Activated B cell treated with CpG ODN at 0.5 μM for 24 hours (primary cell): ENCODE measurements at regions not wholly inside any gene's neighbourhood (a gene's known extent, or its start where the extent isn't known, plus 50 kb on each side); places are given as distances from the start of the nearest gene placed in this dataset.

Experiments used
- ATAC-seq: fragments of 200-7000 bp; cut with Tn5 transposase; one replicate; pipeline ENCODE4 v1.10.0; 2021; ENCODE audit warnings: low read depth, mild to moderate bottlenecking, moderate library complexity
- CTCF ChIA-PET: fragments of 350-600 bp; sonication (Branson Sonifier 250); formaldehyde crosslinking; loops from one replicate; lab custom pipeline; 2021; ENCODE audit warnings: antibody characterized with exemption; lab: Charles Lee
- POLR2A ChIA-PET: fragments of 350-600 bp; sonication (Branson Sonifier 250); formaldehyde crosslinking; loops from one replicate; lab custom pipeline; 2021; ENCODE audit warnings: antibody characterized with exemption; lab: Charles Lee
- DNase-seq: peaks from one replicate; pipeline ENCODE4 v3.0.0; 2022
- H3K27ac Mint-ChIP-seq: one replicate; pipeline ENCODE4 v1.8.0; 2020; ENCODE audit warnings: mixed read lengths
- H3K27me3 Mint-ChIP-seq: one replicate; pipeline ENCODE4 v1.8.0; 2021; ENCODE audit warnings: mixed read lengths
- H3K36me3 Mint-ChIP-seq: one replicate; pipeline ENCODE4 v1.8.0; 2021; ENCODE audit warnings: low read depth, mixed read lengths
- H3K4me1 Mint-ChIP-seq: one replicate; pipeline ENCODE4 v1.8.0; 2021; ENCODE audit warnings: mixed read lengths
- H3K4me3 Mint-ChIP-seq: one replicate; pipeline ENCODE4 v1.8.0; 2020; ENCODE audit warnings: mild to moderate bottlenecking, mixed read lengths
- H3K9me3 Mint-ChIP-seq: one replicate; pipeline ENCODE4 v1.8.0; 2020; ENCODE audit warnings: mixed read lengths
- intact Hi-C: fragments of 100-400 bp; cut with micrococcal nuclease; formaldehyde crosslinking; loops from one replicate; pipeline ENCODE4 v1.15.1; 2024
- TF ChIP-seq, protein P1 (sequence below): fragments of 200-600 bp; IDR thresholded peaks from one replicate; pipeline ENCODE4 v1.8.0; 2022; ENCODE audit warnings: antibody characterized with exemption, mild to moderate bottlenecking

DNA sequence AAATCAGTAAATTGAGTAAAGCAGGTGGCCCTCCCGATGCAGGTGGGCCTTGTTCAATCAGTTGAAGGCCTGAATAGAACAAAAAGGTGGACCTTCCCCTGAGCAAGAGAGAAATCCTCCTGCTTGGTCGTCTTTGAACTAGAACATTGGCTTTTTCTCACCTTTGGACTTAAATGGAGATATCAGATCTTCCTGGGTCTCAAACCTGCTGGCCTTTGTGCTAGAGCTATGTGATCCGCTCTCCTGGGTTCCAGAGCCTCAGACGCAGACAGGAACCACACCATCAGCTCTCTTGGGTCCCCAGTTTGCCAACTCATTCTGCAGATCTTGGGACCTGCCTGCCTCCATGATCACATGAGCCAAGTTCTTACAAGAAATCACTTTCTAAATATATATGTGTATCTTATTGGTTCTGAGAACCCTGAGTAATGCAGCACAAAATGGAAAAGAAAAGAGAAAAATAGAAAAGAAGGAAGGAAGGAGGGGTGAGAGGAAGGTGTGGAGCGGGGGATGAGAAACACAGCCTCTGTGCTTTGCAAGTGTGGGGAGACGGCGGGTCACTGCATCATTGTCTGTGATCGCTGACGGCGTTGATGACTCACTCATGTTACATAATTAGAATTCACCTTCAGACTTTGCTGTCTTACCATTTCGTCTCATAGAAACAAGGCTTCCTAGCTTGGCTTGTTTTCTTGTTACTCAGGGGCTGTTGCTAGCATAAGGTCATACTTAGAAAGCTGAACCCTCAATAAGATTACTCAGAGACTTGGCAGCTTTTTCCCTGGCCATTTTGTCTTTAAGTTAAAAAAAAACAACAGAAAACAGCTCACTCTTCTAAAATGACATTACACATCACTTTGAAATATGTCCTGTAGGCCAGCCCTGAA, 85.7 kb upstream of the NEDD9 start:
- H3K27ac Mint-ChIP-seq: peak overlapping the region; percentile 76
- peak overlapping the region; percentile 12 for H3K4me3 Mint-ChIP-seq
- peaks cover 24% of the 10 kb centered on the region for H3K4me1 Mint-ChIP-seq
- H3K36me3 Mint-ChIP-seq: peaks cover 62% of the 10 kb centered on the region
- CTCF ChIA-PET: interaction anchor here (1.6 kb wide), 1 partner anchor 177 kb away, joined by 8 read pairs; no protein-coding TSS in a partner anchor
- no peaks in the 10 kb centered on the region for H3K27me3 Mint-ChIP-seq
- no peaks in the 10 kb centered on the region for H3K9me3 Mint-ChIP-seq
- POLR2A ChIA-PET: interaction anchor here (0.8 to 1.7 kb wide), 3 partner anchors 27 to 110 kb away, joined by 3 to 8 read pairs (median 8); no protein-coding TSS in a partner anchor
- intact Hi-C loops: loop anchor here (1.0 to 2.0 kb wide), 3 partner anchors 15 to 174 kb away; no protein-coding TSS in a partner anchor
- DNase-seq (no peak), ATAC-seq (peak; percentile 89)
- TF ChIP-seq, protein P1, sequence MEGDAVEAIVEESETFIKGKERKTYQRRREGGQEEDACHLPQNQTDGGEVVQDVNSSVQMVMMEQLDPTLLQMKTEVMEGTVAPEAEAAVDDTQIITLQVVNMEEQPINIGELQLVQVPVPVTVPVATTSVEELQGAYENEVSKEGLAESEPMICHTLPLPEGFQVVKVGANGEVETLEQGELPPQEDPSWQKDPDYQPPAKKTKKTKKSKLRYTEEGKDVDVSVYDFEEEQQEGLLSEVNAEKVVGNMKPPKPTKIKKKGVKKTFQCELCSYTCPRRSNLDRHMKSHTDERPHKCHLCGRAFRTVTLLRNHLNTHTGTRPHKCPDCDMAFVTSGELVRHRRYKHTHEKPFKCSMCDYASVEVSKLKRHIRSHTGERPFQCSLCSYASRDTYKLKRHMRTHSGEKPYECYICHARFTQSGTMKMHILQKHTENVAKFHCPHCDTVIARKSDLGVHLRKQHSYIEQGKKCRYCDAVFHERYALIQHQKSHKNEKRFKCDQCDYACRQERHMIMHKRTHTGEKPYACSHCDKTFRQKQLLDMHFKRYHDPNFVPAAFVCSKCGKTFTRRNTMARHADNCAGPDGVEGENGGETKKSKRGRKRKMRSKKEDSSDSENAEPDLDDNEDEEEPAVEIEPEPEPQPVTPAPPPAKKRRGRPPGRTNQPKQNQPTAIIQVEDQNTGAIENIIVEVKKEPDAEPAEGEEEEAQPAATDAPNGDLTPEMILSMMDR: no peak

DNA sequence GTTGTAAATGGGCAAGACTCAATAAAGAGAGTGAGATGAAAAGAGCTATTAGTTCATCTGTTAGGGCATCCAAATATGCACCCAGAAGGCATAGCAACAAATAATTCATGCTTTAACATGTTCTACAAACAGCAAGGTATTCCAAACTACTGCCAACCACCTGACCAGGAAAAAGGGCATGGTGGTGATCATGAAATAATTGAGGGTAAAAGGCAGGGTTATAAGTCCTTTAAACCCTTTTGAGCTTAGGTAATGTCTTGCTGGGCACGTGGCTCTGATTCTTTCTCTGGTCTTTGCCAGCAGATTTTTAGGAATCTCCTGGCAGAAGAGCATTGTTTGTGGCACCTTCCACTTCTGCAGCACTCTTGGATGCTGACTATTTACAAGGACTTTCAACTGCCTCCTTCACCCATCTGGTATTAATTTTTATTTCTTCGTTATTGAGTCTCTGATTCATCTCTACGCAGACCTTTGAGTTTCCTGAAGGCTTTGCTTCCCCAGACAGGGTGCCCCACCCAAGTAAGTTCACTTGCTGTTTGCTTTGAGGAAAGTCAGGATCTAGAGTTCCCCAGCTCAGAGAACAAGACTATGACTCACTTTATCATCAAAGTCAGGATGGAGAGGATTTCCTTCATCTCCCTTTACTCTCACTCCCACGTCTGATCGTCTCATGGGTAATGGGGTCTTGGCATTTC, 83.4 kb upstream of the NEDD9 start:
- peaks cover 58% of the 10 kb centered on the region for H3K36me3 Mint-ChIP-seq
- no peak for DNase-seq
- ATAC-seq: no peak
- H3K4me3 Mint-ChIP-seq: no peak overlapping the region
- no peaks in the 10 kb centered on the region for H3K27me3 Mint-ChIP-seq
- TF ChIP-seq, protein P1: no peak
- peak overlapping the region; percentile 26 for H3K27ac Mint-ChIP-seq
- ChIA-PET POLR2A (interaction anchor here (0.6 kb wide), 1 partner anchor 1641 kb away, joined by 11 read pairs; no protein-coding TSS in a partner anchor), CTCF (no interaction called here)
- H3K4me1 Mint-ChIP-seq: peaks cover 34% of the 10 kb centered on the region
- H3K9me3 Mint-ChIP-seq: no peaks in the 10 kb centered on the region
- intact Hi-C loops: no loop called here

GRCh38 chr6:11313207-11313606, 80.7 kb upstream of the NEDD9 start:
- peaks cover 46% of the 10 kb centered on the region for H3K36me3 Mint-ChIP-seq
- no peaks in the 10 kb centered on the region for H3K27me3 Mint-ChIP-seq
- no peak overlapping the region for H3K27ac Mint-ChIP-seq
- CTCF ChIA-PET: no interaction called here
- DNase-seq (no peak), ATAC-seq (no peak)
- no peak overlapping the region for H3K4me3 Mint-ChIP-seq
- intact Hi-C loops: loop anchor here (5.0 kb wide), 1 partner anchor 36 kb away; no protein-coding TSS in a partner anchor
- TF ChIP-seq, protein P1: no peak
- POLR2A ChIA-PET: no interaction called here
- peaks cover 36% of the 10 kb centered on the region for H3K4me1 Mint-ChIP-seq
- H3K9me3 Mint-ChIP-seq: no peaks in the 10 kb centered on the region

DNA sequence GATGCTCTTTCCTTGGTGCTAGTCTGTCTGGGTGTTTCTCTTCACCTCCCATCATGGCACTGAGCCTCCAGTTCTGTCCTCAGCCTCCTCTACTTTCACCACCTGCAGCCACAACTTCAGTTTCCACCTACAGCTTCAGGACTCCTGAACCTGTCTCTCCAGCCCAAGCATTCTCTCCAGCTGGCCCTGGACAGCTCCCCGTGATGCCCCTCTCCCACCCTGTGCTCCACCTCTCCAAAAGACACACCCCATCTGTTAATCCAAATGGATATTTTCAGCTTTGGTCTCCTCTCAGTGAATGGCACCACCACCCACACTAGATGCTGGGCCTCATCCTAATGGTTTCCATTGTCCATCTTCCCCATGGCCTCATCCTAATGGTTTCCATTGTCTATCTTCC, 79.5 kb upstream of the NEDD9 start:
- TF ChIP-seq, protein P1: no peak
- Mint-ChIP-seq H3K36me3 (peaks cover 45% of the 10 kb centered on the region), H3K4me3 (no peak overlapping the region), H3K27ac (no peak overlapping the region), H3K27me3 (no peaks in the 10 kb centered on the region), H3K4me1 (peaks cover 30% of the 10 kb centered on the region), H3K9me3 (no peaks in the 10 kb centered on the region)
- POLR2A ChIA-PET: no interaction called here
- ATAC-seq (no peak), DNase-seq (no peak)
- CTCF ChIA-PET: interaction anchor here (0.6 kb wide), 1 partner anchor 33 kb away, joined by 3 read pairs; no protein-coding TSS in a partner anchor
- intact Hi-C loops: loop anchor here (5.0 kb wide), 1 partner anchor 35 kb away; no protein-coding TSS in a partner anchor
